ENCODE measurements at regions not wholly inside any gene's neighbourhood (a gene's known extent, or its start where the extent isn't known, plus 50 kb on each side); places are given as distances from the start of the nearest gene placed in this dataset.

DNA sequence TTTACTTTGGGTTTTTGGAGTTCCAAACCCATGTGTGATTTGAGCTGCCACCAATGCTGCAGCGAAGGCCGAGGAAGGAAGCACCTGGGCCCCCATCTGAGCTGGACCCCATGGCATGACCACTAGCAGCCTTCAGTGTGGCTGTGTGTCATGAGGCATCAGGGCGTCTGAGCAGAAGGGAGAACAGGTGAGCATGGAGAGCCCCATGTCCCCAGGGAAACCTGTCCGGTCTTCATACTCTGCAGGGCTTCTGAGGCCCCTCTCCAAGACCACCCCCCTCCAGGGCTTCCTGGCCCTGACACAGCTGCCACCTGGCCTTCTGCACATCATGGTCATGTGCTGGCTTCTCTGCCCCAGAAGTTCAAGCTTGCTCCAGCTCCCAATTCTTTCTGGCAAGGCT lies 169.1 kb upstream of the CST7 start:
- H3K9me3 ChIP-seq (ENCODE audit: control insufficient read depth, low read length, poor library complexity, severe bottlenecking), result no peaks in the 10 kb centered on the region
- Mint-ChIP-seq H3K4me3 (no peak overlapping the region), H3K4me1 (peaks cover 2% of the 10 kb centered on the region), H3K27ac (no peak overlapping the region), H3K36me3 (ENCODE audit: low read depth) (no peaks in the 10 kb centered on the region), H3K27me3 (peaks cover 22% of the 10 kb centered on the region)
- DNase-seq (no peak), ATAC-seq (no peak)

DNA sequence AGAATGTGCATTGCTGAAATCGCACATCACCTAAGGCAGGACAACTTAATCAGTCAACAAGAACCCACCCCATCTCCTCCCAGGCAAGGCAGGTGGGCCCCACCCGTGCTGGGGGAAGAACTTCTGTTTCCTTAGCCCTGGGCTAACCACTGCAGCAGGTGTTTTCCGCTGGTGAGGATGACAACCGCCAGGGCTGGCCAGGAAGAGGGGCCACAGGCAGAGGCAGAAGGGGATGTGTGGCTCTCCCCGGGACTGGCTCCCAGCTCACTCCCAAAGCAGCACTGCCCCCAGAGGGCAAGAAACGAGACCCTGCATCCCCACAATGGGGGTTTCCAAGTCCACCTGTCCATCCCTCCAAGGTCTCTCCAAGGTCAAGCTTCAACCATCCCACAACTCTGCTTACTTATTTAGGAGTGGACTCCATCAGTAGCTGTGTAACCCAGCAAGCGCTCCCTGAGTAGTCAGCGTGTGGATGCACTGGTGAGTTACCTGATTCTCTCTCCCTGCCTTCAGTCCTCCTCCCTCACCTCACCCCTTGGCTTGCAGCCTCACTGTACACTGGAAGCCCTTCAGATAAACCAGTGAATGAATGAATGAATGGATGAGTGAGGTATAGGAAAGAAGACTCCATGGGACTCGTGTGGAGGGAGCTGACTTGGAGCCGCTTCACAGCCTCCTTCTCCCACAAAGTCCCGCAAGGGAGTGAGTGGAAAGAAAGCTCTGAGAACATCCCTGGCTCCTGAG lies 168.2 kb upstream of the CST7 start:
- no peak for ATAC-seq
- H3K4me1 Mint-ChIP-seq, result peaks cover 5% of the 10 kb centered on the region
- H3K36me3 Mint-ChIP-seq (ENCODE audit: low read depth), result no peaks in the 10 kb centered on the region
- H3K9me3 ChIP-seq (ENCODE audit: control insufficient read depth, low read length, poor library complexity, severe bottlenecking), result no peaks in the 10 kb centered on the region
- H3K27me3 Mint-ChIP-seq, result peaks cover 22% of the 10 kb centered on the region
- H3K4me3 Mint-ChIP-seq, result no peak overlapping the region
- H3K27ac Mint-ChIP-seq, result no peak overlapping the region
- DNase-seq, result no peak

DNA sequence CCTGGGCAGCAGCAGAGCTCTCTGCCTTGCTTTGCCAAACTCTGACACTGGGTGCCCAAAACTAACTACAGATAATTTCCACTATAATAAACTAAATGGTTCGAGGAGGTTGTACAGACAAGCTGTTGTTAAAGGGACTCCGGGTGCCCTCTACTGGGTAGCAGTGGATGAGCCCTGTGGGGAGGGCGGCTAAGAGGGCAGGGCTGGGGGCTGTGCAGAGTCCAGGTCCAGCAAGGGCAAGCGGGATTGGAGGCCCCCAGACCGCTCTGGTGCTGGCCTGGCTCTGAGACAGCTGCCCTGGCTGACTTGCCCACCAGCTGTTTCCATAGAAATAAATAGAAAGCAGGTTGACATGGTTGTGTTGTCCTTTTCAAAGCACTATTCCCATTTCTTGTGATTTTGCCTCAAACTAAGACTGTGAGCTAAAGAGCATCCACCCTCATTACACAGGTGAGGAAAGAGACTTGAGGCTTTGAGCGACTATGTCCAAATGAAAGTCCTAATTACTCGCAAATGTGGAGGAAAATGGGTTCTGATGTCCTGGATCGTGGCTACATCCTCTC lies 167.6 kb upstream of the CST7 start:
- no peak for DNase-seq
- no peaks in the 10 kb centered on the region for H3K9me3 ChIP-seq (ENCODE audit: control insufficient read depth, low read length, poor library complexity, severe bottlenecking)
- no peak overlapping the region for H3K4me3 Mint-ChIP-seq
- ATAC-seq, result no peak
- no peak overlapping the region for H3K27ac Mint-ChIP-seq
- peaks cover 5% of the 10 kb centered on the region for H3K4me1 Mint-ChIP-seq
- H3K27me3 Mint-ChIP-seq, result peaks cover 22% of the 10 kb centered on the region
- H3K36me3 Mint-ChIP-seq (ENCODE audit: low read depth), result no peaks in the 10 kb centered on the region

DNA sequence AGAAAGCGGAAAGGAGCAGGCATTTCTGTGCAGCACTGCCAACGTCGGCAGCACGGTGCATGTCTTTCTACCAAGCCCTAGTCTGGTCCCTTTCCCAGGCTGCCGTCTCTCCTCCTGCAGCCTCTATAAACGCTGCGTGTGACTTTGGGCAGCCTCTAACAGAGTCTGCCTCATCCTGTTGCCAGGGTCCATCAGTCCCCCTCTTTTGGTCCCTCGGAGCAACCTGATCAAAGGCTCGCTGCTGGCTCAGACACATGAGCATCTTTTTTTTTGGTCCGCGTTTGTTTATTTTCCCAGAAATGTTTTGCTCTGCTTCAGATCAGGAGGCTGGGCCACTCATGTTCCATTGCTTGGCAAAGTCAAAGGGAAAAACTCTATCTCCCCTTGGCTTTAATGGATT lies 166.8 kb upstream of the CST7 start:
- no peak overlapping the region for H3K4me3 Mint-ChIP-seq
- H3K27ac Mint-ChIP-seq, result no peak overlapping the region
- DNase-seq (no peak), ATAC-seq (no peak)
- H3K9me3 ChIP-seq (ENCODE audit: control insufficient read depth, low read length, poor library complexity, severe bottlenecking), result no peaks in the 10 kb centered on the region
- H3K4me1 Mint-ChIP-seq, result peaks cover 5% of the 10 kb centered on the region
- H3K36me3 Mint-ChIP-seq (ENCODE audit: low read depth), result no peaks in the 10 kb centered on the region
- H3K27me3 Mint-ChIP-seq, result peaks cover 27% of the 10 kb centered on the region

- ATAC-seq (no peak), DNase-seq (no peak)
- no peaks in the 10 kb centered on the region for H3K9me3 ChIP-seq (ENCODE audit: control insufficient read depth, low read length, poor library complexity, severe bottlenecking)
- no peak overlapping the region for H3K27ac Mint-ChIP-seq
- H3K36me3 Mint-ChIP-seq (ENCODE audit: low read depth), result no peaks in the 10 kb centered on the region
- H3K4me3 Mint-ChIP-seq, result no peak overlapping the region
- peaks cover 32% of the 10 kb centered on the region for H3K27me3 Mint-ChIP-seq
- H3K4me1 Mint-ChIP-seq, result peaks cover 5% of the 10 kb centered on the region
Measured at GRCh38 chr20:24782801-24783630, 166.1 kb upstream of the CST7 start.

GRCh38 chr20:24783631-24784492 lies 165.2 kb upstream of the CST7 start:
- ATAC-seq (no peak), DNase-seq (no peak)
- peak overlapping the region; percentile 21 for H3K27ac Mint-ChIP-seq
- no peaks in the 10 kb centered on the region for H3K9me3 ChIP-seq (ENCODE audit: control insufficient read depth, low read length, poor library complexity, severe bottlenecking)
- no peak overlapping the region for H3K4me3 Mint-ChIP-seq
- peaks cover 5% of the 10 kb centered on the region for H3K4me1 Mint-ChIP-seq
- no peaks in the 10 kb centered on the region for H3K36me3 Mint-ChIP-seq (ENCODE audit: low read depth)
- peaks cover 32% of the 10 kb centered on the region for H3K27me3 Mint-ChIP-seq

GRCh38 chr20:24784607-24785006 lies 164.5 kb upstream of the CST7 start:
- H3K4me3 Mint-ChIP-seq, result no peak overlapping the region
- peaks cover 34% of the 10 kb centered on the region for H3K27me3 Mint-ChIP-seq
- H3K36me3 Mint-ChIP-seq (ENCODE audit: low read depth), result no peaks in the 10 kb centered on the region
- no peaks in the 10 kb centered on the region for H3K9me3 ChIP-seq (ENCODE audit: control insufficient read depth, low read length, poor library complexity, severe bottlenecking)
- no peak for DNase-seq
- ATAC-seq, result no peak
- peaks cover 5% of the 10 kb centered on the region for H3K4me1 Mint-ChIP-seq
- H3K27ac Mint-ChIP-seq, result no peak overlapping the region

DNA sequence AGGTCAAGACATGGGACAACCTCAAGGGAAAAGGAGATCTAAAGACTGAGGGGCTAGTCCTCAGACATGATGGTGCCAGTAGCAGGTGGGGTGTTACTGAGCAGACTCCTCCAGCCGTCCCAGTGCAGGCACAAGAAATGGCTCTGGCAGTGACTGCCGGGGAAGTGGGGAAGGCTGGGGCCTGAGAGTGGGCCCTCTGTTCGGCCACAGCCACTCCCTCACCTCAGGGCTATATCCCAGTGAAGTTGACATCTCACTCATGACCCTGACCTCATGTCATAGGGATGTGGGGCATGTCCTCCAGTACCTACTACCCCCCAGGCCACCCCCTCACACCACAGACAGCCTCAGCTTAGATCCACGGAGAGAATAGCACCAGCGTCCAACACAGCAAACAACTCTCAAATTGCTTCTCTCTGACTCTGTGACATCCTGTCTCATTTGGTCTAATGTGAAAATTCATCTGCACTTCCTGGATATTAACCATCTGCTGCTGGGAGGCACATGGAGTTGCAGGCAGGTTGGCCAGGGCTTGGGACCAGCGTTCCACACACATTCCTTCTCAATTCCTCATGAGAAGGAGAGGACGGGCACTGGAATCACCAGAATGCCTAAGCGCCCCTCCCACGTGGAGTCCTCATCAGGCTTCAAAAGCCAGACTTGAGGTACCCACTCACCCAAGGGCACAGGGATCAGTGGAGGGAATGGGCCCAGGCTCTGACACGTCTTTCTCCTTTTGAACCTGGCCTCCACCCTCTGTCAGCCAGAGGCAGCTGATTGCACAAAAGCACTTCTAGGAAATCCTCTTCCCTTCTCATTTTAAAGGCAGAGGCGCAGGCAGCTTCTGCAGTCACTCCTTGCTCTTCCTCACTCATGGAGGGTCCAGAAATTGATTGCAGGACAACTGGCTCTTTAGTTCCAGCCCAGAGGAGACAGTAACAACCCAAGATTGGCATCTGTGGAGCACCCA lies 163.6 kb upstream of the CST7 start:
- Mint-ChIP-seq H3K36me3 (ENCODE audit: low read depth) (no peaks in the 10 kb centered on the region), H3K27ac (no peak overlapping the region), H3K27me3 (peaks cover 31% of the 10 kb centered on the region), H3K4me3 (no peak overlapping the region), H3K4me1 (peaks cover 3% of the 10 kb centered on the region)
- ATAC-seq (no peak), DNase-seq (no peak)
- H3K9me3 ChIP-seq (ENCODE audit: control insufficient read depth, low read length, poor library complexity, severe bottlenecking), result no peaks in the 10 kb centered on the region

DNA sequence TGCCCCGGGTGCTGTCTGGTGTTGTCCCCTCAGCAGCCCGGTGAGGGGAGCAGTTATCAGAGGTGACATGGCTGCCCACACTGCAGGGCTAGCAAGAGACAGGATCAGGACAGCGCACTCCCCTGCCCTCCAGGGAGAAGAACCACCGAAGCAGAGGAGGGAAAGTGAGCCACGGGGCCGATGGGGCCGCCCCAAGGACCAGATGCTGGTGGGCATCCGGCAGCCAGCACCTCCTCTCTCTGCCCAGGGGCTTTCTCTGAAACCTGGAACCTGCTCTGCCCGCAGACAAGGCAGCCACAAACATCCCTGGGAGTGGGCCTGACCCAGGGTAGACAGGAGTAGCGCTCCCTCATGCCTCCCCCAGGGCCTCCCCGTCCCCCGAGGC lies 163.0 kb upstream of the CST7 start:
- Mint-ChIP-seq H3K27me3 (peaks cover 31% of the 10 kb centered on the region), H3K4me3 (no peak overlapping the region), H3K27ac (no peak overlapping the region), H3K36me3 (ENCODE audit: low read depth) (no peaks in the 10 kb centered on the region), H3K4me1 (peaks cover 3% of the 10 kb centered on the region)
- DNase-seq, result no peak
- no peaks in the 10 kb centered on the region for H3K9me3 ChIP-seq (ENCODE audit: control insufficient read depth, low read length, poor library complexity, severe bottlenecking)
- ATAC-seq, result no peak

- H3K36me3 Mint-ChIP-seq (ENCODE audit: low read depth), result no peaks in the 10 kb centered on the region
- no peak overlapping the region for H3K4me3 Mint-ChIP-seq
- H3K9me3 ChIP-seq (ENCODE audit: control insufficient read depth, low read length, poor library complexity, severe bottlenecking), result no peaks in the 10 kb centered on the region
- H3K27ac Mint-ChIP-seq, result no peak overlapping the region
- H3K4me1 Mint-ChIP-seq, result peaks cover 5% of the 10 kb centered on the region
- peaks cover 35% of the 10 kb centered on the region for H3K27me3 Mint-ChIP-seq
- no peak for DNase-seq
- ATAC-seq, result no peak
Measured at GRCh38 chr20:24786646-24787045, 162.4 kb upstream of the CST7 start.

DNA sequence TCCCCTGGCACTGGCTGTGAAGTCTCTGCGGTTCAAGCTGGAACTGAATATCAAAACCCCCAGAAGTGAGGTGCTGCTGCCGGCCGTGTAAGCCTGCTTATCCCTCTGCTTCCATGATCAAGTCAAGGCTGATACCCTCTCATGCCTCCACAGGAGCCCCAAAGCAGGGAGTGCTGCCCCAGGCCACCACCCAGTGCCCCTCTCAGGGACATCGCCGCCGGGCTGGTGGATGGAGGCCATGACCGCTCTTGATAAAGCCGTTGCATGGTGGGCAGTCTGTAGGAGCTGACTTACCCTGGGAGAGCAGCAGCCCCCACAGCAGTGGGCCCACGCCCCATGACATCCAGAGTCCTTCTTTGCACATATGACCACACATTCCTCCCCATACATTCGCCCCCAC lies 162.0 kb upstream of the CST7 start:
- H3K4me3 Mint-ChIP-seq, result no peak overlapping the region
- H3K36me3 Mint-ChIP-seq (ENCODE audit: low read depth), result no peaks in the 10 kb centered on the region
- DNase-seq, result no peak
- H3K27ac Mint-ChIP-seq, result no peak overlapping the region
- H3K9me3 ChIP-seq (ENCODE audit: control insufficient read depth, low read length, poor library complexity, severe bottlenecking), result no peaks in the 10 kb centered on the region
- ATAC-seq, result no peak
- H3K27me3 Mint-ChIP-seq, result peaks cover 34% of the 10 kb centered on the region
- H3K4me1 Mint-ChIP-seq, result peaks cover 5% of the 10 kb centered on the region

DNA sequence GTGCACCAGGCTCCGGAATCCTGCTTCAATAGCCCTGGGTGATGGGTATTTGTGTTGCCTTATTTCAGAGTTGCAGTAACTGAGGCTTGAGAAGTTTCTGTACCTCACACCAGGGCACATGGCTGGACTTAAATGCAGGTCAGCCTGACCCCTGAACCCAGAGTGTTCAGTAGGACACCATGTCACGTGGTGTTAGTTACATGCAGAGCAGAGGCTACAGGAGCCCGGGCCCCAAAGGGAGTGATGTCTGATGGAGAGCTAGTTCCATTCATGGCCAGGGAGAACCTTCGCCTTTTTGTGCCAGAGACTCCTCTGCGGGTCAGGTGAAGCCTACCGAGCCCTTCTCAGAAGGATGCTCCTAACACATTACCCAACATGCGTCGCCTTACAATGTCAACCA lies 161.4 kb upstream of the CST7 start:
- no peak overlapping the region for H3K4me3 Mint-ChIP-seq
- H3K9me3 ChIP-seq (ENCODE audit: control insufficient read depth, low read length, poor library complexity, severe bottlenecking), result no peaks in the 10 kb centered on the region
- ATAC-seq, result no peak
- H3K36me3 Mint-ChIP-seq (ENCODE audit: low read depth), result no peaks in the 10 kb centered on the region
- no peak overlapping the region for H3K27ac Mint-ChIP-seq
- peaks cover 5% of the 10 kb centered on the region for H3K4me1 Mint-ChIP-seq
- no peak for DNase-seq
- H3K27me3 Mint-ChIP-seq, result peaks cover 31% of the 10 kb centered on the region
